NCI-H345 (cell line): ENCODE measurements at regions not wholly inside any gene's neighbourhood (a gene's known extent, or its start where the extent isn't known, plus 50 kb on each side); places are given as distances from the start of the nearest gene placed in this dataset.
"Not testable (repeated sequence)": the region's sequence is repeated elsewhere in the genome, so short reads cannot be mapped to it uniquely, and the experiment has no call there.

Experiments used
- DNase-seq: peaks from one replicate; lab custom pipeline; 2025; lab: John Stamatoyannopoulos, UW

DNA sequence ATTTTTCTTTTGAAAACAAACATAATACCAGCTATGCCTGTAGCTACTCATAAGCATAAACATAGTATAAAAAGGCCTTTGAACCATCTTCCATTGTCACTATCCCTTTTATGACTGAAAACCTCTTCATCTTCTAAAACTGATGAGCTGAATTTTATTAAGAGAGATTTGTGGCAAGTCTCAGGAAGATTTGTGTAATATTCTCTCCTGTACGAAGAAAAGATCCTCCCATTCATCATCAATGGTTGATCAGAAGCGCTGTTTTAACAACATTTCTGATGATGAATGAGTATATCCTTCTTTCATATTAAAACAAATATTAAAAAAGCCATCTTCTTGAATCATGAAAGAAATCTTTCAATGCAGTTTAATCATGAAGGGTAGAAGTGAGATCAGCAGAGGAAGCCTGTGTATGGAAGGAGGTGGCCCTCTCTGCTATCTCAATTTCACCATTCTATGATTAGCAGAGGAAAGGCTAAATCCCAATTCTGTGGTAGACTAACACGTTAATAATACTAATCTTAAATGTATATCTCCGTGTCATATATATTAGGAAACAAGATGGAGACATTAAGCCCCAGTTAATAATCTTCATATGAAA is 430.2 kb downstream of the FRK start:
- no peak for DNase-seq

DNA sequence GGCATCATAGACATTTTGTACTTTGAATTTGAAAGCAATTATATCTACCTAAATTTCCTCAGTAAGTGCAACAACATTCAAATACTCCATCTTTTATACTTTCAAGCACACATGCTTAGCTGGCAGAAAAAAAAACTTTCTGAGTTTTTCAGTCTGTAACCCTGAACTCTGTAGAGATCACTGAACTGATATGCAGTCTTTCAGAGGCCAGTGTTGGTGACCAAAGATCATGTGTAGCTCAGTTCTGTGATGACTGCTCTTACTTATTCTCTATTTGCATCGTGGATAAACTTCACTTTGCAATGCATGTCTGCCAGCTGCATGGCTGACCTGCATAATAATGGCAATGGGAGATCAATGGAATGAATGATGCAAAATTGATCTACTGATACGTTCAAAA is 431.3 kb downstream of the FRK start:
- DNase-seq: no peak

DNA sequence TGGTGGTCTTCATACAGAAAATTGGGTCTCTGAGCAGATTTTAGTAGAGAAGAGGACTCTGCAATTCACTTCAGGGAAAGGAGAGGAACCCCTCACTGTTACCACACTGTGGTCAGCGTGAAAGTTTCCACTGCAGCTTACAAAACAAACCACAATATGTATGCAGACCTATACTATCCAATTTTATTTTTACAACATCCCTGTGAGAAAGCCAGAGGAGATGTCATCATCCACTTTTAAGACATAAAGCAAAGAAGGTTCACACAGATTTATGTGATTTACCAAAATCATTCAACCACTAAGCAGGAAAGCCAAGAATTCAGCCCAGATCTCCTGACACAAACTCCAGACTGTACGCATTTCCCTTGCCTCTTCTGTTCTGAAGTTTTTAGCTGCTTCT is 442.4 kb downstream of the FRK start:
- no peak for DNase-seq

DNA sequence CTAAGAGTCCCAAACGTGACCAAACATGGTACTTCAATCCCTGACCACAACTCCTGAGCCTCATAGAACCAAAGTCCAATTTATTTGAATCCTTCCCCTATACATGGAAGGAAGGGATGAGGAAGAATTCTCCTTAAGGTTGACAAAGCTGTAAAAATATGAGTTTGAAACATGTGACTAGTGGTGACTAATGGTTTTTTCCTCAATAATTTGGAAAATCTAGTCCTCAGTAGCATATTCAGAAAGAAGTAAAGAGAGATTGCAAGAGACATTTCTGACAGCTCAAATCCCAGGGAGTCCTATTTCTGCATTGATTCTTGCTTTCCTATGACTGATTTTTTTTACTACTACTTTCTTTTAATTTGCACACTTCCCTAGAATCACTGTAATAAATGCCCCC is 443.7 kb downstream of the FRK start:
- no peak for DNase-seq

DNA sequence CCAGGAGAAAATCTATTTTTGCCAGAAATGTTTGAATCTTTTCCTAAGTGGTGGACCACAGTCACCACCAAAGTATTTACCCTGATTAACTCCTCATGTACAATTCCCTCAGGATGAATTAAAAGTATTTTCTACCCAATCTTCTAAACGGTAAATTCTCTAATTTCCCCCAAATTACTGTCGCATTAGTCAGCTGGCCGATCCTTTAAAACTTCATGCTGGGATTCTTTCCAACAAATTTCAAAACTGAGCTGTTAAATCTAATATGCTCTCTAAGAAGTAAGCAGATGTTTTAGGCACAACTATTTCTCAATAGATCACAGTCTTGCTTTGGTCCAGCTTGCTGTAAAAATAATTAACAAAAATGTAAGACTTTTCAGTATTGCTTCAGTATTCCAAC is 447.2 kb downstream of the FRK start:
- DNase-seq: no peak

DNA sequence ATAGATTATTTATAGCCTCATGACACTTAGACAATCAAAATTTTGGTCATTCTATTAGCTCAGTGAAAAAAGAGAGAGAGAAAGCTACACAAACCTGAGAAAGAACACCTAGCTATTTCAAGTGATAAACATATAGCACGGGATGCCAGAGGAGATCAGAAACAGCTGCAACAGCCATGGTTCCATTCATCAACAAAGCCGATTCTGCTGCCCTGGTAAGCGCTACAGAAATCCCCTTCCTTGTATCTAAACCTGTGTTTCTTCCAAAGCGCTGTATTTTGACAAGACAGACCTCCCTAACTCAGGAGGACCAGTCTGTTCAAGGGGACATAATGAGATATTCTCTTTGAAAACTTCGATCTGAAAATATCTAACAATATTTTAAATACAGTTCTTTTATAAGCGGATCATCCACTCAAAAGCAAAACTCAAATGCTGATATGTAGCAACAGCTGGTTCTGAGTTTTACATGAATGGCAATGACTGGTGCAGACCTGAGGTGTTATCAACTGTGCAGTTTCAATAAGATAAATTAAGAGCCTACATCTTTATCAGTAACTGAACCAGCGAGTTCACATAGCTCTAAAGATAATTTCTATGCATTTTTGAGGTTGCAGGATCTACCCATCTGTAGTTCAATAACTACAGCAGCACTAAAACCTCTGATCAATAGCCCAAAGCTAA is 447.8 kb downstream of the FRK start:
- no peak for DNase-seq

DNA sequence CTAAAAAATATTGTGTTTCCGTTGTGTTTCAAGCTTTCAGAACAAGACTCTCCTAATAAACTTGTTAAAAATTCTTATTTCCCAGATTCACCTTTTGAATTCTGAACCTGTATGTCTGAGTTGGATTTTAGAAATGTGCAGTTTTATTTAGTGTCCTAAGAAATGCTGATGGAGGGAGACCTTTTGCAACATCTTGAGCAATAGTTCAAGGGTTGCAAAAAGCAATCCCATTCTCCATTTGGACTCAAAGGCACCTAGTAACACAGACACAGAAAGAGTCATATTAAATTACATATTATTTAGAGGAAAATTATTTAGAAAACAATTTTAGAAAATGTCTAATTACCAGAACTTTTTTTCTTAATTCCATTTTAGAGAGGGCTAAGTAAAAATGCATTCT is 448.5 kb downstream of the FRK start:
- no peak for DNase-seq

DNA sequence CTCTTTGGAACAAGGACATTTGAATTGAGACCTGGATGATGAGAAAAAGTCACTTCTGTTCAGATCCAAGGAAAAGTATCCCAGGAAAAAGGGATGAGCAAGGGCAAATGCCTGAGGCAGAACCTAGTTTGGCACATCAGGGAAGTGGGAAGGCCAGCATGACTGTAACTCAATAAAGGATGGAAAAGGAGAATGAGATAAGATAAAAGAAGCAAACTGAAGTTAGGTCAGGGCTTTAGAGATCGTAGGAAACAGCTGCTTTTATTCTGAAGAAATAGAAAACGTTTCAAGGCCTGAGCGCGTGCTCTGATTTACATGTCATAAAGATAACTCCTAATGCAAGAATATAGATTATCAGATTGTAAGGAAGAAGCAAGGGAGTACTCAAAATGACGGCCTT is 450.0 kb downstream of the FRK start:
- no peak for DNase-seq

GRCh38 chr6:115609111-115609510 is 451.6 kb downstream of the FRK start:
- no peak for DNase-seq

DNA sequence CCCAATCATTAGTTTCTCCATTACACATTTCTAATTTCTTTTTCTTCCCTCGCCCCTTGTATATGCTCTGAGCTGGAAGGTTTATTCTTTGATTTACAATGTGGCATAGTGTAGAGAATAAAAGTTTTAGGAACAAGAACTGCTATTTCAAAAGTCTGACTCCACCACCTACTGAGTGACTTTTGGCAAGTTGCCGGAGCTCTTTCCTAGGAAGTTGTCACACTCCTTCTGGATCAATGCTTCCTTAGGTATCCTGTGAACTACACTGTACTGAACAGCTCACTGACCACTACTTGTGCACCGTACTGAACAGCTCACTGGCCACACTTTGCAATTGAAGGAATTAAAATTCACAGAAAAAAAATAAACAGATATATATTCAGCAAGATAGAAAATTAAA is 458.2 kb downstream of the FRK start:
- DNase-seq: no peak

GRCh38 chr6:115601509-115601908 is 459.2 kb downstream of the FRK start:
- no peak for DNase-seq

- no peak for DNase-seq
Measured at GRCh38 chr6:115601064-115601463, 459.6 kb downstream of the FRK start.

DNA sequence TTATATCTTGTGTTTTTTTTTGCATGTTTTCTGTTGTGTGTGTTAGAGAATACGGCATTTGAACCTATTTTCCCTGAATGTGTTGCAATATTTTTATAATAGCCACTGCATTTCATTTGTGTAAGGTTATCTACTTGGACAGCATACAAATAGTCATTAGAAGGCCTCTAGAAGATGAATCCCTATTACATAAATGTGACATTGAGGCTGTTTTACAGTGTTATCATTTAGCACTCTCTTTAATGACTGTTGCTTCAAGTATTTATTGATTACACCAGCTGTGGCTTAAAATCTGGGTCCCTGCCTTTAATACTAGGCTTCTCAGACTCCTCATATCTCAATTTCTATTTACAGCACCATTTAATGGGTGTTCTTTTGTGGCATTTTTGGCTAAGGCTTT is 465.8 kb downstream of the FRK start:
- no peak for DNase-seq

- no peak for DNase-seq
Measured at GRCh38 chr6:115592025-115592424, 468.7 kb downstream of the FRK start.

GRCh38 chr6:115589072-115589471 is 471.6 kb downstream of the FRK start:
- not testable (repeated sequence) for DNase-seq

DNA sequence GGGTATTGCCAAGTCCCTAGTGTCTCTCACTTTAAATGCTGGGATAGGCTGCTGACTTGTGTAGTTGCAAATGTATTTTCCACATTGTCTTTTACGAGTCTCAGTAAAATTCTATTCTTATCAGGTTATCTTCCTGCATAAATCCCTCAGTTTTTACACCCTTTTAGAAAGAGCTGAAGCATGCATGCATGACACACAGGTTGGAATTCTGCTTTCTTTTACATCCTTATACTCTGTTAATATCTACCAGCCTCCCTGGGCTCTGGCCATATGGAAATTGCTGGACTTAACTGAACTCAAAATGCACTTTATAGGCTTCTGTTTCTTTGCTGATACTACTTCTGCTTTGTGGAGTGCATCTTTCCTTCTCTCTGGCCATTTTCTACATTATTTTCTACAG is 477.4 kb downstream of the FRK start:
- no peak for DNase-seq

GRCh38 chr6:115582386-115582785 is 478.3 kb downstream of the FRK start:
- no peak for DNase-seq

DNA sequence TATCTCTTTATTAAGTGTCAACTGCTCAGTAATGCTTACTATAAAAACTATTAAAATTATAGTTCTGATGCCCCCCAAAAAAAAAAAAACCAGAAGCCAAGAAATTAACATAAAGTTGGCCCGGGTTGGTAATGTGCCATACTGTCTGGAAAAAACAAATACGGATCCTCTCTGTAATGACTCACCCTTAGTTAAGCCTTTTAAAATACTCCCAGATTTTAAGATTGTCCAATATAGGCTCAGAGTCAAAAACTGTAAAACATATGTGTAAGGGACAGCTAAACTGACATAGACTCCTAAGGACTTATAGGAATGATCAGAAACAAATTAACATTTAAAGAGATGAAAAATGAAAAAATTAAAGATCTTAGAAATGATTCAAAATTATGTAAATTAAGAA is 481.1 kb downstream of the FRK start:
- DNase-seq: not testable (repeated sequence)

DNA sequence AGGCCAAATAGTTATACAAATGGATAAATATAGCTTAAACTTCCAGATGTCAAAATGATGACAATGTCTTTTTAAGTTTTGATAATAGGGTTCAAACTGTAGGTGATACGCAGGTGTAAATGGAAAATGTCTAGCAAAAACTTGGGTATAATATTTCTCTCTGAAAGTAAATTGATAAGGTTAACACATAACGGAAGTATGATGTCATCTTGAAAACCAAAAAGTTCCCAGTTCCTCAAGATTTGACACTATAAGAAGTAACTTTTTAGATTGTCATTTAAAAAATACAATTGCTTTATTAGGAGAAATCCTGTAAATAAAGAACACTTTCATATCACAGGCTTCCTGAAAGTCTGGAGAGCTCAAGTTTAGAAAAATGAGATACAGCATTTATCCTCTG is 483.4 kb downstream of the FRK start:
- no peak for DNase-seq

DNA sequence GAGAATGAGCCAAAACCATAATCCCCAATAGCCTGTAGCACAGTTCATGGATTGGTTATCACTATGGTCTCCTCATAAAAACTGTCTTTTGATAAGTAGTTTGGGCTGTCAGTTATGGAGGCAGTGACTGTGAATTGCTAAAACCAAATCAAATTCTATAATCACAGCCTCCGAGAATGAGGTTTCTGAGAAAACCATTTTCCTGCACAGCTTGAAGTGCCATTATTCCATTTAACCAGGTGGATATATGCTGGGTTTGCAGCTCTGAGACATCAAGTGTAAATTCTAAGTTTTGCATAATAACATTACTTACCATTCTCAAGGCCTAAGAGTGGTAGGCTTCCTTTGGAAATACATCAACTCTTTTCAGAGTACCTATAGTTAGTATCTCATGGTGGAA is 485.4 kb downstream of the FRK start:
- no peak for DNase-seq

- no peak for DNase-seq
Measured at GRCh38 chr6:115573861-115574260, 486.8 kb downstream of the FRK start.

GRCh38 chr6:115570331-115570730 is 490.4 kb downstream of the FRK start:
- no peak for DNase-seq

DNA sequence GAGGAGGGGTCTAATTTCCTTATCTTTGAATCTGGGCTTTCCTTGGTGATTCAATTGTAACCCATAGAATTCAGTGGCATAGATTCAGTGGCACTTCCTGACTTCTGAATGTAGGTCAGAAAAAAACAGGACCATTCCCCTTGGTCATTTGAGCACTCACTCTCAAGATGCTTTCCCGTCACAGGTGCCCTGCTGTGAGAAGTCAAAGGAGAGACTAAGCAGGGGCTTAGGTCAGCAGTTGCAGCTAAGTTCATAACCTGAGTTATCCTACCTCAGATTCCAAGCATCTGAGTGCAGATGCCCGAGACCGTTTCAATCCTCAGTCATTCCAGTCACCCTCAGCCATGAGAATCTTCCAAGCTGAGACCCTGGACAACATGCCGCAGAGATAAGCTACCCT is 506.6 kb downstream of the FRK start:
- no peak for DNase-seq

DNA sequence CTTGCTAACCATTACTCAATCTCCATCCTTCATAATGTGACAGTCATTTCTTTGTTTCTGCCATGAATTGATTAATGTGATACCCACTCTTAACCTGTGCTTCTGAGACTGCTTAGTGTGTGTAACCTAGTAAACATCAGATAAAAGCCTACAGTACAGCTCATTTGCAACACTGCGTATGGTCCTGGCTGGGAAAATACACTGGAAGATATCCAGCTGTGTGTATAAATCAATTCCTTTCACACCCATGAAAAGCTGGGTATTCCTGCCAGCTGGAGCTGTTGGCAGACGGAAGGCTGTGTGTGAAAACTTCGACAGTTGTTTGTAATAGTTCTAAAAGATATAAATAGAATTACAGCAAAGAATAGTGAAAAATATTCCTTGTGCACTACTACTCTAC is 509.2 kb downstream of the FRK start:
- peak; percentile 19 for DNase-seq
